Panc1 (cell line): ENCODE measurements at regions not wholly inside any gene's neighbourhood (a gene's known extent, or its start where the extent isn't known, plus 50 kb on each side); places are given as distances from the start of the nearest gene placed in this dataset.

Experiments
- ATAC-seq: fragments of 200-7000 bp; cut with Tn5 transposase; 2 replicates; pipeline ENCODE4 v1.9.1; 2020; ENCODE audit warnings: mild to moderate bottlenecking, moderate library complexity
- BruUV-seq: library from RNA; stranded (reverse); fragments of 400-500 nt; replicated peaks from 2 replicates; lab custom pipeline; 2021; lab: Mats Ljungman, UMichigan
- CTCF ChIA-PET: fragments of 300-600 bp; sonication (Branson Sonifier 250); formaldehyde crosslinking; loops from one replicate; lab custom pipeline; 2022; ENCODE audit warnings: antibody characterized with exemption; lab: Charles Lee
- POLR2A ChIA-PET: fragments of 300-600 bp; sonication (Branson Sonifier 250); formaldehyde crosslinking; loops from one replicate; lab custom pipeline; 2022; ENCODE audit warnings: antibody characterized with exemption; lab: Charles Lee
- DNase-seq: peaks from one replicate; pipeline ENCODE4 v3.0.0-alpha.2; 2010; ENCODE audit warnings: low read depth, low spot score
- H3K27ac ChIP-seq: 2 replicates; pipeline ENCODE4 v1.5.1; 2011; ENCODE audit warnings: mild to moderate bottlenecking, low read length, inconsistent platforms
- H3K27me3 ChIP-seq: fragments of 200-500 bp; sonication (Bioruptor generic); 2 replicates; pipeline ENCODE4 v1.6.0; 2014; ENCODE audit warnings: low read length, inconsistent platforms; ENCODE audit not compliant: control insufficient read depth, insufficient read depth
- H3K36me3 ChIP-seq: fragments of 200-500 bp; sonication (Bioruptor generic); 2 replicates; pipeline ENCODE4 v1.5.1; 2014; ENCODE audit warnings: inconsistent platforms, mild to moderate bottlenecking, low read length, moderate library complexity; ENCODE audit not compliant: control insufficient read depth, insufficient read depth
- H3K4me1 ChIP-seq: 2 replicates; pipeline ENCODE4 v1.5.1; 2011; ENCODE audit warnings: inconsistent platforms, mild to moderate bottlenecking, low read length, moderate library complexity; ENCODE audit not compliant: control insufficient read depth, insufficient read depth
- H3K4me3 ChIP-seq, 2 experiments: 2 replicates each; pipeline ENCODE4 v1.5.1; 2011 to 2012; ENCODE audit warnings: low read depth in 2 of 2, low read length in 2 of 2, mild to moderate bottlenecking in 2 of 2, inconsistent platforms in 1 of 2, moderate library complexity in 1 of 2
- H3K9me3 ChIP-seq: fragments of 200-500 bp; sonication (Bioruptor generic); 2 replicates; pipeline ENCODE4 v1.5.1; 2014; ENCODE audit warnings: low read depth, mild to moderate bottlenecking, inconsistent platforms, low read length, moderate library complexity; ENCODE audit not compliant: control insufficient read depth, insufficient read depth
- CTCF ChIP-seq: fragments of 450-650 bp; IDR thresholded peaks from 2 replicates; pipeline ENCODE4 v1.5.1; 2017; ENCODE audit warnings: mild to moderate bottlenecking
- POLR2AphosphoS5 ChIP-seq: IDR thresholded peaks from 2 replicates; pipeline ENCODE4 v1.6.1; 2012; ENCODE audit warnings: mild to moderate bottlenecking, low read depth, low read length, moderate library complexity
- REST ChIP-seq, 2 experiments: IDR thresholded peaks; 2 replicates each; pipeline ENCODE4 v1.6.1; 2011 to 2012; ENCODE audit warnings: low read depth in 2 of 2, control low read depth in 1 of 2, low read length in 1 of 2, mild to moderate bottlenecking in 1 of 2, moderate library complexity in 1 of 2; ENCODE audit not compliant: insufficient read depth in 1 of 2
- SIN3A ChIP-seq: IDR thresholded peaks from 2 replicates; pipeline ENCODE4 v1.6.1; 2012; ENCODE audit warnings: low read depth, mild to moderate bottlenecking, low read length, moderate library complexity, borderline replicate concordance; ENCODE audit not compliant: insufficient read depth
- TCF7L2 ChIP-seq: IDR thresholded peaks from 2 replicates; pipeline ENCODE4 v1.6.1; 2011; ENCODE audit warnings: mild to moderate bottlenecking, low read depth, low read length, inconsistent platforms
- in situ Hi-C: cut with HindIII; loops from 2 replicates; pipeline ENCODE4 v1.10.0; 2016; ENCODE audit warnings: low sequenced_read_pairs, low pct_unique_long_range_greater_than_20kb
- intact Hi-C: fragments of 100-400 bp; cut with micrococcal nuclease; formaldehyde crosslinking; loops from one replicate; pipeline ENCODE4 v1.10.0; 2022; ENCODE audit not compliant: unreplicated experiment

- Histone ChIP-seq H3K4me1 (no peaks in the 10 kb centered on the region), H3K36me3 (no peaks in the 10 kb centered on the region), H3K27ac (no peak overlapping the region), H3K4me3 (no peak overlapping the region), H3K27me3 (no peaks in the 10 kb centered on the region), H3K9me3 (no peaks in the 10 kb centered on the region)
- ATAC-seq = no peak
- in situ Hi-C loops (no loop called here), intact Hi-C loops (no loop called here)
- CTCF ChIA-PET = interaction anchor here (0.6 kb wide), 1 partner anchor 239 kb away, joined by 3 read pairs; no protein-coding TSS in a partner anchor
- POLR2A ChIA-PET = no interaction called here
- no TSS peak for BruUV-seq
- TF ChIP-seq TCF7L2 (no peak), SIN3A (no peak), POLR2AphosphoS5 (no peak), CTCF (no peak), REST (IDR thresholded peaks at IDR 0.05; ENCODE audit: insufficient read depth in 1 of 2, low read depth in 2 of 2, low read length in 1 of 2) (no peak)
- no peak for DNase-seq
Measured at GRCh38 chr2:129275706-129276105, 703.8 kb upstream of the RAB6C start.

GRCh38 chr2:129276978-129277584, 702.4 kb upstream of the RAB6C start:
- no peak for ATAC-seq
- no TSS peak for BruUV-seq
- POLR2A ChIA-PET = no interaction called here
- CTCF ChIA-PET = no interaction called here
- Histone ChIP-seq H3K27ac (no peak overlapping the region), H3K36me3 (no peaks in the 10 kb centered on the region), H3K9me3 (no peaks in the 10 kb centered on the region), H3K4me3 (no peak overlapping the region), H3K27me3 (no peaks in the 10 kb centered on the region), H3K4me1 (no peaks in the 10 kb centered on the region)
- DNase-seq = no peak
- TF ChIP-seq REST (IDR thresholded peaks at IDR 0.05; ENCODE audit: insufficient read depth in 1 of 2, low read depth in 2 of 2, low read length in 1 of 2) (no peak), CTCF (no peak), TCF7L2 (no peak), POLR2AphosphoS5 (no peak), SIN3A (no peak)
- intact Hi-C loops (no loop called here), in situ Hi-C loops (no loop called here)
